ENCODE measurements at regions not wholly inside any gene's neighbourhood (a gene's known extent, or its start where the extent isn't known, plus 50 kb on each side); places are given as distances from the start of the nearest gene placed in this dataset.

- TF ChIP-seq, protein P1, sequence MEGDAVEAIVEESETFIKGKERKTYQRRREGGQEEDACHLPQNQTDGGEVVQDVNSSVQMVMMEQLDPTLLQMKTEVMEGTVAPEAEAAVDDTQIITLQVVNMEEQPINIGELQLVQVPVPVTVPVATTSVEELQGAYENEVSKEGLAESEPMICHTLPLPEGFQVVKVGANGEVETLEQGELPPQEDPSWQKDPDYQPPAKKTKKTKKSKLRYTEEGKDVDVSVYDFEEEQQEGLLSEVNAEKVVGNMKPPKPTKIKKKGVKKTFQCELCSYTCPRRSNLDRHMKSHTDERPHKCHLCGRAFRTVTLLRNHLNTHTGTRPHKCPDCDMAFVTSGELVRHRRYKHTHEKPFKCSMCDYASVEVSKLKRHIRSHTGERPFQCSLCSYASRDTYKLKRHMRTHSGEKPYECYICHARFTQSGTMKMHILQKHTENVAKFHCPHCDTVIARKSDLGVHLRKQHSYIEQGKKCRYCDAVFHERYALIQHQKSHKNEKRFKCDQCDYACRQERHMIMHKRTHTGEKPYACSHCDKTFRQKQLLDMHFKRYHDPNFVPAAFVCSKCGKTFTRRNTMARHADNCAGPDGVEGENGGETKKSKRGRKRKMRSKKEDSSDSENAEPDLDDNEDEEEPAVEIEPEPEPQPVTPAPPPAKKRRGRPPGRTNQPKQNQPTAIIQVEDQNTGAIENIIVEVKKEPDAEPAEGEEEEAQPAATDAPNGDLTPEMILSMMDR (conservative IDR thresholded peaks at IDR 0.05) = no peak
- no peak for TF ChIP-seq ZFX (IDR thresholded peaks at IDR 0.05)
Measured at GRCh38 chr1:221915764-221916163, 173.9 kb upstream of the DUSP10 start.

Data from C4-2B (cell line).